ENCODE measurements at regions not wholly inside any gene's neighbourhood (a gene's known extent, or its start where the extent isn't known, plus 50 kb on each side); places are given as distances from the start of the nearest gene placed in this dataset.
A peak's percentile ranks its signal among the peaks of the same experiment; 100 is the strongest.
"Not testable (repeated sequence)": the region's sequence is repeated elsewhere in the genome, so short reads cannot be mapped to it uniquely, and the experiment has no call there.

GRCh38 chrX:126489116-126489695 is 63.4 kb downstream of the DCAF12L1 start:
- peak; percentile 73 for DNase-seq (ENCODE audit: low spot score)

DNA sequence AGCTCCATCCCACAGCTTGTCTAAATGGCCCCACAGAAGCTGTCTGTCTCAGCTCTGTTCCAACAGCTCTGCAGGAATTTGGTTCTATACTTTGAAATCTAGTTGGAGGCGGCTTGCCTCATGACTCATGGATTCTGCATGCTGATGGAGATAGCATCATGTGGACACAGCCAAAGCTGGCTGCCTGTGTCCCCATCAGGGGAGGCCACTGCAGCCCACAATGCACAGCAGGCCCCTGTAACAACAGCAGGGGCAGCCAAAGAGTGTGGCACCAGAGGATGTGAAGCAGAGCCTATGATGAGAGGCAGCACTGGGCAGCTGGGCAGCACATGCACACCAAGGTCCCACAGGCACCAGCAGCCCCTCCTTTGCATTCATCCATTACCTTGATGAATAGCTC is 67.2 kb downstream of the DCAF12L1 start:
- peak; percentile 41 for DNase-seq (ENCODE audit: low spot score)

DNA sequence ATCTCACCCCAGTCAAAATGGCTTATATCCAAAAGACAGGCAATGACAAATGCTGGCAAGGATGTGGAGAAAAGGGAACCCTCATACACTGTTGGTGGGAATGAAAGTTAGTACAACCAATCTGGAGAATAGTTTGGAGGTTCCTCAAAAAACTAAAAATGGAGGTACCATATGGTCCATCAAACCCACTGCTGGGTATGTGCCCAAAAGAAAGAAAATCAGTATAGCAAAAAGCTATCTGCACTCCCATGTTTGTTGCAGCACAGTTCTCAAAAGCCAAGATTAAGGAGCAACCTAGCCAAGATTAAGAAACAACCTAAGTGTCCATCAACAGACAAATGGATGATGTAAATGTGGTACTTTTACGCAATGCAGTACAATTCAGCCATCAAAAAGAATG is 70.7 kb downstream of the DCAF12L1 start:
- no peak for DNase-seq (ENCODE audit: low spot score)

DNA sequence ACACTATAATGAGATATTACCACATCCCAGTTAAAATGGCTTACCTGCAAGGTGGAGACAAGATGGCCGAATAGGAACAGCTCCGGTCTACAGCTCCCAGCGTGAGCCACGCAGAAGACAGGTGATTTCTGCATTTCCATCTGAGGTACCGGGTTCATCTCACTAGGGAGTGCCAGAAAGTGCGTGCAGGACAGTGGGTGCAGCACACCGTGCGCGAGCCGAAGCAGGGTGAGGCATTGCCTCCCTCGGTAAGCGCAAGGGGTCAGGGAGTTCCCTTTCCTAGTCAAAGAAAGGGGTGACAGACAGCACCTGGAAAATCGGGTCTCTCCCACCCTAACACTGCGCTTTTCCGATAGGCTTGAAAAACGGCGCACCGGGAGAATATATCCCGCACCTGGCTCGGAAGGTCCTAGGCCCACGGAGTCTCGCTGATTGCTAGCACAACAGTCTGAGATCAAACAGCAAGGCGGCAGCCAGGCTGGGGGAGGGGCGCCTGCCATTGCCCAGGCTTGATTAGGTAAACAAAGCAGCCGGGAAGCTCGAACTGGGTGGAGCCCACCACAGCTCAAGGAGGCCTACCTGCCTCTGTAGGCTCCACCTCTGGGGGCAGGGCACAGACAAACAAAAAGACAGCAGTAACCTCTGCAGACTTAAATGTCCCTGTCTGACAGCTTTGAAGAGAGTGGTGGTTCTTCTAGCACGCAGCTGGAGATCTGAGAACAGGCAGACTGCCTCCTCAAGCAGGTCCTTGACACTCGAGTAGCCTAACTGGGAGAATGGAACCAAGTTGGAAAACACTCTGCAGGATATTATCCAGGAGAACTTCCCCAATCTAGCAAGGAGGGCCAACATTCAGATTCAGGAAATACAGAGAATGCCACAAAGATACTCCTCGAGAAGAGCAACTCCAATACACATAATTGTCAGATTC is 92.5 kb downstream of the DCAF12L1 start:
- not testable (repeated sequence) for DNase-seq (ENCODE audit: low spot score)

DNA sequence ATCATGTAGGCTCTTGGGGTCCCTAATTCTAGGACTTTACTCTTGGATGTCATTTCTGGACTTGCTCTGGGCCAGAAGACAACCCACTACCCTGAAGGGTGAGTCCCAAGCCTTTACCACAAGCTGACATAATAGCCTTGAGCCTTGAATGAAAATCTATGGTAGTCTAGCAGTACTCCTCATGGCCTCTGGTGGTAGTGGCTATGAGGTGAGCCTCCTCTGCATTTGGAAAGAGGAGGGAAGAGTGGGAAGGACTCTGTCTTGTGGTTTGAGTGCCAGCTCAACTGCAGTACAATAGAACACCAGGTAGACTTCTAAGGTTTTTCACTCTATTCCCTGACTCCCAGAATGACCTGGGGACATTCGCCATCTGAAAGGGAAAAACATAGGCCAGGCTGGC is 96.5 kb downstream of the DCAF12L1 start:
- no peak for DNase-seq (ENCODE audit: low spot score)

DNA sequence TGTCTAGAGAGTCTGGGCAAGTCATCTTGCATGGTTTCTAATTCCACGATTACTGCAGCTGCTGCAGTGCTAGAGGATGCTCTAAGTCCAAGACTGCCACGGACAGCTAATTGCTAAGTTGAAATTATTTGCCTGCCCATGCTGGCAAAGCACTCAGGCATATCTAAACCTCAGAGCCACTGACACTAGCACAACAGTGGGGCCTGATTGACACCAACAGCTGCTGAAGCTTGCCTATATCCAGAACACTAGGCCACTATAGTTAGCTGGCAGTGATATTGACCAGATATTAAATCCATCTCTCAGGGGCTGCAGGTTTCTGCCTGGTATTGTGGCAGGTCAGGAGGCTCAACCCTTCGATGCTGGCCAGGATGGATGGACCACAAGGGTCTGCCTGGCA is 103.9 kb downstream of the DCAF12L1 start:
- no peak for DNase-seq (ENCODE audit: low spot score)
